Osteocyte (in vitro differentiated cells): ENCODE measurements at regions not wholly inside any gene's neighbourhood (a gene's known extent, or its start where the extent isn't known, plus 50 kb on each side); places are given as distances from the start of the nearest gene placed in this dataset.

Experiments
- DNase-seq: peaks from one replicate; pipeline ENCODE4 v3.0.0; 2021; ENCODE audit warnings: mixed read lengths; ENCODE audit not compliant: unreplicated experiment; ENCODE audit errors: extremely low spot score
- H3K27ac Mint-ChIP-seq: one replicate; pipeline ENCODE4 v1.8.0; 2021; ENCODE audit warnings: mild to moderate bottlenecking, mixed read lengths; ENCODE audit not compliant: unreplicated experiment
- H3K27me3 Mint-ChIP-seq: one replicate; pipeline ENCODE4 v1.8.0; 2021; ENCODE audit warnings: mixed read lengths; ENCODE audit not compliant: unreplicated experiment
- H3K36me3 Mint-ChIP-seq: one replicate; pipeline ENCODE4 v1.8.0; 2021; ENCODE audit warnings: mixed read lengths; ENCODE audit not compliant: unreplicated experiment
- H3K4me1 Mint-ChIP-seq: one replicate; pipeline ENCODE4 v1.8.0; 2021; ENCODE audit warnings: mixed read lengths; ENCODE audit not compliant: unreplicated experiment
- H3K4me3 Mint-ChIP-seq: one replicate; pipeline ENCODE4 v1.8.0; 2021; ENCODE audit warnings: mild to moderate bottlenecking, moderate library complexity, mixed read lengths; ENCODE audit not compliant: unreplicated experiment
- H3K9me3 Mint-ChIP-seq: one replicate; pipeline ENCODE4 v1.8.0; 2021; ENCODE audit warnings: mixed read lengths; ENCODE audit not compliant: unreplicated experiment
- TF ChIP-seq, protein P1 (sequence below): fragments of 200-600 bp; sonication (generic); IDR thresholded peaks from 2 replicates; pipeline ENCODE4 v1.5.0; 2021; ENCODE audit warnings: antibody characterized with exemption, mild to moderate bottlenecking, moderate library complexity

GRCh38 chr7:126215785-126216184 lies 1037.0 kb downstream of the GRM8 start:
- Mint-ChIP-seq H3K27me3 (no peaks in the 10 kb centered on the region), H3K9me3 (peaks cover 8% of the 10 kb centered on the region), H3K27ac (no peak overlapping the region)

DNA sequence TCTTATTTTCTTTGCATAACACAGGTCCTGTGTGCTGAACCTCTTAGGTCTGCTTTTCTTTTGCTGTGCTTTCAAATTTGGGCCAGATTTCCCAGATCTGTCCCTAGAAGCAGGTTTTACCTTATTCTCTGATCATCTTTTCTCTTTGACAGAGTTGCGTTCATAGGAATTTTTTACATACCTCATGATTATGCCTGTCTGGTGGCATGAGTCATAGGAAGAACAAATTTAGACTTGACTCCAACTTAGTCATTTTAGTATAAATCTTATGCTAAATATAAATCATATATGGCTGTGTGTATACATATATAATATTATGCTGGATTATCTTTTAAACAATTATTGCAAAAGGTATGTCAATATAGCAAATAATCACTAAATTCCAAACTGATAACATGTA lies 1038.9 kb downstream of the GRM8 start:
- Mint-ChIP-seq H3K36me3 (no peaks in the 10 kb centered on the region), H3K4me1 (no peaks in the 10 kb centered on the region), H3K27ac (no peak overlapping the region), H3K9me3 (no peaks in the 10 kb centered on the region), H3K27me3 (no peaks in the 10 kb centered on the region), H3K4me3 (no peak overlapping the region)
- DNase-seq: no peak
- TF ChIP-seq, protein P1, sequence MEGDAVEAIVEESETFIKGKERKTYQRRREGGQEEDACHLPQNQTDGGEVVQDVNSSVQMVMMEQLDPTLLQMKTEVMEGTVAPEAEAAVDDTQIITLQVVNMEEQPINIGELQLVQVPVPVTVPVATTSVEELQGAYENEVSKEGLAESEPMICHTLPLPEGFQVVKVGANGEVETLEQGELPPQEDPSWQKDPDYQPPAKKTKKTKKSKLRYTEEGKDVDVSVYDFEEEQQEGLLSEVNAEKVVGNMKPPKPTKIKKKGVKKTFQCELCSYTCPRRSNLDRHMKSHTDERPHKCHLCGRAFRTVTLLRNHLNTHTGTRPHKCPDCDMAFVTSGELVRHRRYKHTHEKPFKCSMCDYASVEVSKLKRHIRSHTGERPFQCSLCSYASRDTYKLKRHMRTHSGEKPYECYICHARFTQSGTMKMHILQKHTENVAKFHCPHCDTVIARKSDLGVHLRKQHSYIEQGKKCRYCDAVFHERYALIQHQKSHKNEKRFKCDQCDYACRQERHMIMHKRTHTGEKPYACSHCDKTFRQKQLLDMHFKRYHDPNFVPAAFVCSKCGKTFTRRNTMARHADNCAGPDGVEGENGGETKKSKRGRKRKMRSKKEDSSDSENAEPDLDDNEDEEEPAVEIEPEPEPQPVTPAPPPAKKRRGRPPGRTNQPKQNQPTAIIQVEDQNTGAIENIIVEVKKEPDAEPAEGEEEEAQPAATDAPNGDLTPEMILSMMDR: no peak

More at GRCh38 chr7:126215785-126216184, 1037.0 kb downstream of the GRM8 start:
- no peak for DNase-seq
- no peaks in the 10 kb centered on the region for H3K4me1 Mint-ChIP-seq
- no peak overlapping the region for H3K4me3 Mint-ChIP-seq
- no peaks in the 10 kb centered on the region for H3K36me3 Mint-ChIP-seq
- TF ChIP-seq, protein P1: no peak

DNA sequence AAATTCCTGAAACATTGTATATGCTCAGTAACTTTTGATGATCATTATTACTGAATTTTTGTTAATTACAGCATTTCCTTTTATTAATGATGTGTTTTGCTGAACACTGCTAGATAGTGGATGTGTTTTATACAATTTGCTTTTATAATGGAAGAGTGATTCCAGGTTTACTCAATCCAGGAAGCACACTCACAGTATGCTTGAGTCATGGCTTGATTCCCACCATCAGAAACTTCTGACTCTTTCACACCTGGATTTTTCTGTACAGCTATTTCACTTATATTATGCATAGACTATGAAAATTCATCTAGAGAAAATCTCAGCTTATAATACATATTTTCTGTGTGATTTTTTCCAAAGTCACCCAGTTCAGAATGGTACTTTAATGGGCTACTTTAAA lies 1040.9 kb downstream of the GRM8 start:
- no peaks in the 10 kb centered on the region for H3K4me1 Mint-ChIP-seq
- TF ChIP-seq, protein P1: no peak

GRCh38 chr7:126210707-126211106 lies 1042.0 kb downstream of the GRM8 start:
- Mint-ChIP-seq H3K27me3 (no peaks in the 10 kb centered on the region), H3K27ac (no peak overlapping the region), H3K4me1 (no peaks in the 10 kb centered on the region), H3K9me3 (no peaks in the 10 kb centered on the region), H3K4me3 (no peak overlapping the region), H3K36me3 (no peaks in the 10 kb centered on the region)
- DNase-seq: no peak
- TF ChIP-seq, protein P1: no peak

More for the DNA sequence above, 1040.9 kb downstream of the GRM8 start:
- no peak for DNase-seq
- Mint-ChIP-seq H3K27me3 (no peaks in the 10 kb centered on the region), H3K4me3 (no peak overlapping the region), H3K9me3 (no peaks in the 10 kb centered on the region), H3K36me3 (no peaks in the 10 kb centered on the region), H3K27ac (no peak overlapping the region)

DNA sequence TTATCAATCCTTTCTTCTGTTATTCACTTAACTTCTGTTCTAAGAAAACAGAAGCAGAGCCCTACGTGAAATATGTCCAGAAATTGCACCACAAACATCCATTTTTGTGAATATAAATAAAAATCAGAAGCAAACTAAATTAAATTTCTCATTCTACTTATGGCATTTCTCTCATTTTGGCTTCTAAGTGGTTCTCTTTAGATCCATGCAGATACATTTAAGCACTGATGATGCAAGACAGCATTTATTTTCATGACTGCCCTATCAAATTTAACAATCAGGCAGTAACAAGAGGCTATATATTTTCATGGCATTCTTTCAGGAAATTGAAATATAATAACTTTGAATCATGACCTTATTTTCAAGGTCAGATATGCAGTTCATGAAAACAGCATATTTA lies 1049.6 kb downstream of the GRM8 start:
- Mint-ChIP-seq H3K4me3 (no peak overlapping the region), H3K27ac (no peak overlapping the region)

More for the DNA sequence above, 1049.6 kb downstream of the GRM8 start:
- DNase-seq: no peak
- H3K36me3 Mint-ChIP-seq: no peaks in the 10 kb centered on the region
- no peaks in the 10 kb centered on the region for H3K9me3 Mint-ChIP-seq
- TF ChIP-seq, protein P1: no peak
- H3K4me1 Mint-ChIP-seq: no peaks in the 10 kb centered on the region
- no peaks in the 10 kb centered on the region for H3K27me3 Mint-ChIP-seq
